Caco-2 (cell line): ENCODE measurements at regions not wholly inside any gene's neighbourhood (a gene's known extent, or its start where the extent isn't known, plus 50 kb on each side); places are given as distances from the start of the nearest gene placed in this dataset.

Experiments
- BruUV-seq: library from RNA; stranded (reverse); fragments of 400-500 nt; replicated peaks from 2 replicates; lab custom pipeline; 2021; lab: Mats Ljungman, UMichigan
- CTCF ChIA-PET: fragments of 300-600 bp; sonication (Branson Sonifier 250); formaldehyde crosslinking; loops from one replicate; lab custom pipeline; 2022; ENCODE audit warnings: antibody characterized with exemption; lab: Charles Lee
- POLR2A ChIA-PET: fragments of 300-600 bp; sonication (Branson Sonifier 250); formaldehyde crosslinking; loops from one replicate; lab custom pipeline; 2022; ENCODE audit warnings: antibody characterized with exemption; lab: Charles Lee
- DNase-seq, 2 experiments: peaks; one replicate each; pipeline versions ENCODE4 v3.0.0 to v3.0.0-alpha.2; 2020 to 2022
- H3K27me3 ChIP-seq: replicated peaks from 2 replicates; pipeline ENCODE4 v1.6.0; 2011; ENCODE audit warnings: low read length; ENCODE audit not compliant: control insufficient read depth, insufficient read depth
- H3K36me3 ChIP-seq: 2 replicates; pipeline ENCODE4 v1.5.1; 2011; ENCODE audit warnings: low read length; ENCODE audit not compliant: control insufficient read depth, insufficient read depth
- H3K4me1 ChIP-seq: fragments of 250-450 bp; sonication (Bioruptor Pico); 2 replicates; pipeline ENCODE4 v1.5.1; 2020; ENCODE audit warnings: mild to moderate bottlenecking
- H3K4me3 ChIP-seq: 2 replicates; pipeline ENCODE4 v1.5.1; 2011; ENCODE audit warnings: low read depth, mild to moderate bottlenecking, control low read depth, low read length
- H3K9me3 ChIP-seq: fragments of 250-450 bp; sonication (Bioruptor Pico); 2 replicates; pipeline ENCODE4 v1.5.1; 2020; ENCODE audit warnings: mild to moderate bottlenecking, moderate library complexity
- H3K27ac Mint-ChIP-seq: one replicate; pipeline ENCODE4 v1.8.0; 2022; ENCODE audit warnings: mixed read lengths; ENCODE audit not compliant: unreplicated experiment
- H3K27me3 Mint-ChIP-seq: one replicate; pipeline ENCODE4 v1.8.0; 2022; ENCODE audit warnings: mixed read lengths; ENCODE audit not compliant: insufficient read depth, unreplicated experiment
- H3K36me3 Mint-ChIP-seq: one replicate; pipeline ENCODE4 v1.8.0; 2022; ENCODE audit warnings: mild to moderate bottlenecking, mixed read lengths; ENCODE audit not compliant: insufficient read depth, unreplicated experiment
- H3K4me1 Mint-ChIP-seq: one replicate; pipeline ENCODE4 v1.8.0; 2022; ENCODE audit warnings: low read depth, mixed read lengths; ENCODE audit not compliant: unreplicated experiment
- H3K4me3 Mint-ChIP-seq: one replicate; pipeline ENCODE4 v1.8.0; 2022; ENCODE audit warnings: mild to moderate bottlenecking, moderate library complexity, mixed read lengths; ENCODE audit not compliant: unreplicated experiment
- H3K9me3 Mint-ChIP-seq: one replicate; pipeline ENCODE4 v1.8.0; 2022; ENCODE audit warnings: mixed read lengths; ENCODE audit not compliant: unreplicated experiment
- intact Hi-C: fragments of 100-400 bp; cut with micrococcal nuclease; formaldehyde crosslinking; loops from one replicate; pipeline ENCODE4 v1.10.0; 2022; ENCODE audit not compliant: unreplicated experiment
- TF ChIP-seq, protein P1 (sequence below), 2 experiments: fragments of 200-600 bp in 1 of 2; IDR thresholded peaks; 1 replicate in 1 of 2; 2 replicates in 1 of 2; pipeline versions ENCODE4 v1.5.1 to v1.8.0; 2011 to 2022; ENCODE audit warnings: antibody characterized with exemption in 1 of 2, control low read depth in 1 of 2, inconsistent platforms in 1 of 2, low read depth in 1 of 2, low read length in 1 of 2, mild to moderate bottlenecking in 1 of 2, moderate library complexity in 1 of 2; ENCODE audit not compliant: insufficient read depth in 1 of 2, severe bottlenecking in 1 of 2, unreplicated experiment in 1 of 2

GRCh38 chr6:119871520-119871919 is 522.0 kb upstream of the MAN1A1 start:
- no peaks in the 10 kb centered on the region for H3K9me3 ChIP-seq
- no peak overlapping the region for H3K27ac Mint-ChIP-seq
- CTCF ChIA-PET, result no interaction called here

DNA sequence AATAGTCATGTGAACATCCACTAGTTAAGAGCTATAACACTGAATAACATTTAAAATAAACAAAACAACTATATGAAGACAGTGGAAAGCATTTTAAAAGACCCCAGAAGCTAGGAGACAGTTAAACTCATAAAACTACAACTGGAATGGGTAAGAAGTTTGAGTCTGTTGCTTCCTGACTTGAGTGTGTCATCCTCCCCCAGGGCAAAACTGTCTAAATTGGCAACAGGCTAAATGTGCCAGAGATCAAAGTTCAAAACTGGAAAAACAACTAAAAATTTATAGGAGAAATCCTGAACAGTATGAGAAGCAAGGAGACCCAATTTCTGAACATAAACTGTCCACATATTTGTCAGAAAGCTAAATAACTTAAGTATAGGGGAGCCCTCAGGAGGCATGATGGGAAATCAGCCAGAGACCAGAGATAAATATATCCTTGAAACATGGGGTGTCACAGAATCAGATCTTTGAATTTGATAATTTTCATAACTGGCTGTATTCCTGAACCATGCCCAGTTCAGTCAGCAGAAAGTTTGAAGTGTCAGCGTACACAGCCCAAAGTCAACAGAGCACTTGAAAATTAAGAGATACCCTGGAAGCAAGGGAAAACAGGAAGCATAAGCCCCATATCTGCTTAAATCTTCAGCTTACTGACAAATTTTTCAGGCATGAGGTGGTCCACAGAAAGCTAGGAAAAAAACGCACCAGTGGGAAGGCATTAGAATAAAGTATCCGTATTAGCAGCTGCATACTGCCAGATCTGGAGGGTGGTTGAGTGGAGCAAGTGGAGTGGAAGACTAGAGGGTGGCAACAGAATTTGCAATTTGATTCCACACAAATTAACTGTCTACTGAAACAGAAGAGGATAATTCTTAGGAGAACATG is 516.1 kb upstream of the MAN1A1 start:
- H3K36me3 Mint-ChIP-seq, result no peaks in the 10 kb centered on the region
- intact Hi-C loops, result no loop called here
- BruUV-seq, result no TSS peak

More at GRCh38 chr6:119871520-119871919, 522.0 kb upstream of the MAN1A1 start:
- POLR2A ChIA-PET, result no interaction called here
- Mint-ChIP-seq H3K4me1 (no peaks in the 10 kb centered on the region), H3K4me3 (no peak overlapping the region), H3K36me3 (no peaks in the 10 kb centered on the region), H3K9me3 (peaks cover under 1% of the 10 kb centered on the region), H3K27me3 (no peaks in the 10 kb centered on the region)
- Histone ChIP-seq H3K27me3 (no peaks in the 10 kb centered on the region), H3K4me3 (no peak overlapping the region), H3K4me1 (no peaks in the 10 kb centered on the region), H3K36me3 (no peaks in the 10 kb centered on the region)
- TF ChIP-seq, protein P1, sequence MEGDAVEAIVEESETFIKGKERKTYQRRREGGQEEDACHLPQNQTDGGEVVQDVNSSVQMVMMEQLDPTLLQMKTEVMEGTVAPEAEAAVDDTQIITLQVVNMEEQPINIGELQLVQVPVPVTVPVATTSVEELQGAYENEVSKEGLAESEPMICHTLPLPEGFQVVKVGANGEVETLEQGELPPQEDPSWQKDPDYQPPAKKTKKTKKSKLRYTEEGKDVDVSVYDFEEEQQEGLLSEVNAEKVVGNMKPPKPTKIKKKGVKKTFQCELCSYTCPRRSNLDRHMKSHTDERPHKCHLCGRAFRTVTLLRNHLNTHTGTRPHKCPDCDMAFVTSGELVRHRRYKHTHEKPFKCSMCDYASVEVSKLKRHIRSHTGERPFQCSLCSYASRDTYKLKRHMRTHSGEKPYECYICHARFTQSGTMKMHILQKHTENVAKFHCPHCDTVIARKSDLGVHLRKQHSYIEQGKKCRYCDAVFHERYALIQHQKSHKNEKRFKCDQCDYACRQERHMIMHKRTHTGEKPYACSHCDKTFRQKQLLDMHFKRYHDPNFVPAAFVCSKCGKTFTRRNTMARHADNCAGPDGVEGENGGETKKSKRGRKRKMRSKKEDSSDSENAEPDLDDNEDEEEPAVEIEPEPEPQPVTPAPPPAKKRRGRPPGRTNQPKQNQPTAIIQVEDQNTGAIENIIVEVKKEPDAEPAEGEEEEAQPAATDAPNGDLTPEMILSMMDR (IDR thresholded peaks at IDR 0.05; ENCODE audit: insufficient read depth in 1 of 2, low read depth in 1 of 2, low read length in 1 of 2, severe bottlenecking in 1 of 2, unreplicated experiment in 1 of 2), result no peak
- no TSS peak for BruUV-seq
- intact Hi-C loops, result no loop called here
- DNase-seq, result no peak

DNA sequence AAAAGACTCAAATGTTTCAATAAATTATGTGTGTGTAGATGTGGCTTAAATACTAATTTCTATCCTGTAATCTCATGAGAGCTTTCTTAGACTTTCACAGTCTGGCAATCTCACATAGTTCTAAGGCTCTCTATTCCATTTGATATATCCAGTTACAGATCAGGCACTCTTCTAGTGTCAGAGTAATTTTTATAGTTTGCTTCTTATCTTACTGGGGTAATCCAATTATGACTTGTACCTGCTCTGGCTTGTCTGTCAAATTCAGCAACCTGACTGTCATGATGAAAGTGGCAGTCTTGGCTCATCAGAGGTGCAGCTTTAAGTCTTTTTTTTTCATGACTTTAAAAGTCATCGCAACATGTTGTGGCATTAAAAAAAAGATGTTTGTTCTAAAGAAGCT is 513.2 kb upstream of the MAN1A1 start:
- CTCF ChIA-PET, result no interaction called here
- H3K36me3 Mint-ChIP-seq, result no peaks in the 10 kb centered on the region
- Histone ChIP-seq H3K36me3 (no peaks in the 10 kb centered on the region), H3K4me1 (no peaks in the 10 kb centered on the region), H3K4me3 (no peak overlapping the region), H3K27me3 (no peaks in the 10 kb centered on the region), H3K9me3 (no peaks in the 10 kb centered on the region)
- no peak overlapping the region for H3K4me3 Mint-ChIP-seq
- intact Hi-C loops, result no loop called here
- TF ChIP-seq, protein P1 (IDR thresholded peaks at IDR 0.05; ENCODE audit: insufficient read depth in 1 of 2, low read depth in 1 of 2, low read length in 1 of 2, severe bottlenecking in 1 of 2, unreplicated experiment in 1 of 2), result no peak
- H3K27ac Mint-ChIP-seq, result no peak overlapping the region
- H3K4me1 Mint-ChIP-seq, result no peaks in the 10 kb centered on the region
- no peaks in the 10 kb centered on the region for H3K27me3 Mint-ChIP-seq
- peaks cover 11% of the 10 kb centered on the region for H3K9me3 Mint-ChIP-seq
- BruUV-seq, result no TSS peak
- no peak for DNase-seq
- POLR2A ChIA-PET, result no interaction called here

More for the DNA sequence above, 516.1 kb upstream of the MAN1A1 start:
- no peaks in the 10 kb centered on the region for H3K4me1 Mint-ChIP-seq
- H3K36me3 ChIP-seq, result no peaks in the 10 kb centered on the region
- ChIA-PET CTCF (no interaction called here), POLR2A (no interaction called here)
- no peak overlapping the region for H3K4me3 ChIP-seq
- no peaks in the 10 kb centered on the region for H3K27me3 ChIP-seq
- H3K27ac Mint-ChIP-seq, result no peak overlapping the region
- H3K9me3 ChIP-seq, result no peaks in the 10 kb centered on the region
- H3K4me1 ChIP-seq, result no peaks in the 10 kb centered on the region
- TF ChIP-seq, protein P1 (IDR thresholded peaks at IDR 0.05; ENCODE audit: insufficient read depth in 1 of 2, low read depth in 1 of 2, low read length in 1 of 2, severe bottlenecking in 1 of 2, unreplicated experiment in 1 of 2), result no peak
- H3K4me3 Mint-ChIP-seq, result no peak overlapping the region
- H3K27me3 Mint-ChIP-seq, result no peaks in the 10 kb centered on the region
- H3K9me3 Mint-ChIP-seq, result peaks cover 11% of the 10 kb centered on the region
- DNase-seq, result no peak
